ENCODE measurements at regions not wholly inside any gene's neighbourhood (a gene's known extent, or its start where the extent isn't known, plus 50 kb on each side); places are given as distances from the start of the nearest gene placed in this dataset.

GRCh38 chr17:6212766-6213165, 142.6 kb downstream of the WSCD1 start:
- H3K27ac ChIP-seq: no peak overlapping the region
- no peak for DNase-seq (ENCODE audit: low spot score)
- H3K4me3 ChIP-seq: no peak overlapping the region
- no peaks in the 10 kb centered on the region for H3K4me1 ChIP-seq (ENCODE audit: insufficient read depth)
- H4K20me1 ChIP-seq (ENCODE audit: insufficient read depth, poor library complexity, severe bottlenecking): no peaks in the 10 kb centered on the region
- no peaks in the 10 kb centered on the region for H3K79me2 ChIP-seq
- H3K36me3 ChIP-seq (replicated peaks; ENCODE audit: insufficient read depth, low read depth): no peaks in the 10 kb centered on the region
- no peak overlapping the region for H2AFZ ChIP-seq
- WGBS (ENCODE audit: low lambda C conversion rate, missing lambda C conversion rate): 82% methylated on average over 5 of the region's 5 CpGs
- no peak overlapping the region for H3K4me2 ChIP-seq
- TF ChIP-seq EZH2 (IDR thresholded peaks at IDR 0.05; ENCODE audit: borderline replicate concordance) (no peak), CTCF (IDR thresholded peaks at IDR 0.05; ENCODE audit: poor library complexity) (no peak), EZH2phosphoT487 (IDR thresholded peaks at IDR 0.05; ENCODE audit: low read depth, severe bottlenecking, unreplicated experiment) (no peak)
- no peaks in the 10 kb centered on the region for H3K9me3 ChIP-seq (ENCODE audit: low read depth)
- H3K9me2 ChIP-seq (replicated peaks; ENCODE audit: insufficient read depth): no peaks in the 10 kb centered on the region
- H3K27me3 ChIP-seq: peaks cover 6% of the 10 kb centered on the region

GRCh38 chr17:6209829-6210228, 139.7 kb downstream of the WSCD1 start:
- H3K9me2 ChIP-seq (replicated peaks; ENCODE audit: insufficient read depth): no peaks in the 10 kb centered on the region
- no peak for DNase-seq (ENCODE audit: low spot score)
- no peak overlapping the region for H3K27ac ChIP-seq
- H3K9me3 ChIP-seq (ENCODE audit: low read depth): no peaks in the 10 kb centered on the region
- no peak overlapping the region for H3K4me2 ChIP-seq
- no peaks in the 10 kb centered on the region for H3K79me2 ChIP-seq
- no peaks in the 10 kb centered on the region for H4K20me1 ChIP-seq (ENCODE audit: insufficient read depth, poor library complexity, severe bottlenecking)
- TF ChIP-seq EZH2 (IDR thresholded peaks at IDR 0.05; ENCODE audit: borderline replicate concordance) (no peak), EZH2phosphoT487 (IDR thresholded peaks at IDR 0.05; ENCODE audit: low read depth, severe bottlenecking, unreplicated experiment) (no peak), CTCF (IDR thresholded peaks at IDR 0.05; ENCODE audit: poor library complexity) (no peak)
- peaks cover 6% of the 10 kb centered on the region for H3K27me3 ChIP-seq
- H3K4me1 ChIP-seq (ENCODE audit: insufficient read depth): no peaks in the 10 kb centered on the region
- no peak overlapping the region for H2AFZ ChIP-seq
- WGBS (ENCODE audit: low lambda C conversion rate, missing lambda C conversion rate): 86% methylated on average over 5 of the region's 5 CpGs
- no peak overlapping the region for H3K4me3 ChIP-seq
- H3K36me3 ChIP-seq (replicated peaks; ENCODE audit: insufficient read depth, low read depth): no peaks in the 10 kb centered on the region

GRCh38 chr17:6208608-6209180, 138.5 kb downstream of the WSCD1 start:
- no peaks in the 10 kb centered on the region for H3K36me3 ChIP-seq (replicated peaks; ENCODE audit: insufficient read depth, low read depth)
- H4K20me1 ChIP-seq (ENCODE audit: insufficient read depth, poor library complexity, severe bottlenecking): no peaks in the 10 kb centered on the region
- no peak for DNase-seq (ENCODE audit: low spot score)
- H3K4me2 ChIP-seq: no peak overlapping the region
- no peak overlapping the region for H3K27ac ChIP-seq
- H3K9me3 ChIP-seq (ENCODE audit: low read depth): no peaks in the 10 kb centered on the region
- H2AFZ ChIP-seq: no peak overlapping the region
- H3K27me3 ChIP-seq: peaks cover 13% of the 10 kb centered on the region
- H3K4me1 ChIP-seq (ENCODE audit: insufficient read depth): no peaks in the 10 kb centered on the region
- H3K79me2 ChIP-seq: no peaks in the 10 kb centered on the region
- no peak overlapping the region for H3K4me3 ChIP-seq
- H3K9me2 ChIP-seq (replicated peaks; ENCODE audit: insufficient read depth): no peaks in the 10 kb centered on the region
- TF ChIP-seq CTCF (IDR thresholded peaks at IDR 0.05; ENCODE audit: poor library complexity): no peak
- 85% methylated on average over 16 of the region's 16 CpGs for WGBS (ENCODE audit: low lambda C conversion rate, missing lambda C conversion rate)

DNA sequence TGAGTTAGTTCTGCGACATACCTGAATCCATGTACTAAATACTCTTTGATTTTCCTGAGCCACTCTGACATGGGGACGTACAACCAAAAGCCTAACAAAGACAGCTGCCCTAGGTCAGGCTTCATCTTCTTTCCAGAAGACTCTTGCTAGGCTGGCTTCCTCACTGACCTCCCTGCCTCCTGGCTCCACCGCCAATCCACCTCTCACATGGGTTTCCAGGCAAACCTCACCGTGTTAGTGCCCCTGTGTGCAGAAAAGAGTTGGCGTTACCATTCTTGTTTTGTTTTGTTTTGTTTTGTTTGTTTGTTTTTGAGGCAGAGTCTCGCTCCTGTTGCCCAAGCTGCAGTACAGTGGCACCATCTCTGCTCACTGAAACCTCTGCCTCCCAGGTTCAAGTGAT, 135.3 kb downstream of the WSCD1 start:
- TF ChIP-seq CTCF (IDR thresholded peaks at IDR 0.05; ENCODE audit: poor library complexity) (no peak), EZH2 (IDR thresholded peaks at IDR 0.05; ENCODE audit: borderline replicate concordance) (no peak), EZH2phosphoT487 (IDR thresholded peaks at IDR 0.05; ENCODE audit: low read depth, severe bottlenecking, unreplicated experiment) (no peak)
- Histone ChIP-seq H3K27me3 (peaks cover 7% of the 10 kb centered on the region), H3K9me3 (ENCODE audit: low read depth) (no peaks in the 10 kb centered on the region), H3K79me2 (no peaks in the 10 kb centered on the region), H3K36me3 (replicated peaks; ENCODE audit: insufficient read depth, low read depth) (no peaks in the 10 kb centered on the region), H3K4me1 (ENCODE audit: insufficient read depth) (no peaks in the 10 kb centered on the region), H3K27ac (no peak overlapping the region), H2AFZ (no peak overlapping the region), H3K9me2 (replicated peaks; ENCODE audit: insufficient read depth) (no peaks in the 10 kb centered on the region), H3K4me3 (no peak overlapping the region), H3K4me2 (no peak overlapping the region), H4K20me1 (ENCODE audit: insufficient read depth, poor library complexity, severe bottlenecking) (no peaks in the 10 kb centered on the region)
- 89% methylated on average over 6 of the region's 6 CpGs for WGBS (ENCODE audit: low lambda C conversion rate, missing lambda C conversion rate)
- DNase-seq (ENCODE audit: low spot score): no peak
